ENCODE measurements at regions not wholly inside any gene's neighbourhood (a gene's known extent, or its start where the extent isn't known, plus 50 kb on each side); places are given as distances from the start of the nearest gene placed in this dataset.

- Histone ChIP-seq H3K36me3 (no peaks in the 10 kb centered on the region), H3K27ac (no peak overlapping the region), H3K4me1 (no peaks in the 10 kb centered on the region), H3K27me3 (no peaks in the 10 kb centered on the region), H3K4me3 (no peak overlapping the region), H3K9me3 (peaks cover 0 to 3% (median 0%) of the 10 kb centered on the region in 11 donors)
- DNase-seq (no peak), ATAC-seq (no peak)
- no peak for TF ChIP-seq CTCF (IDR thresholded peaks at IDR 0.05)
- WGBS, 2 donors: 22 to 33% methylated on average over 2 of the region's 2 CpGs
- intact Hi-C loops (cut with DNase I): no loop called here
These were observed 55.3 kb upstream of the SLCO6A1 start for GRCh38 chr5:102554082-102554481.

- TF ChIP-seq CTCF (IDR thresholded peaks at IDR 0.05): peak in 7 of 9 donors; percentile 21 to 51 (median 39)
- Histone ChIP-seq H3K9me3 (no peaks in the 10 kb centered on the region), H3K36me3 (no peaks in the 10 kb centered on the region), H3K27ac (no peak overlapping the region), H3K27me3 (no peaks in the 10 kb centered on the region), H3K4me1 (no peaks in the 10 kb centered on the region), H3K4me3 (no peak overlapping the region)
- ATAC-seq (peak in 1 of 8 donors; percentile 46), DNase-seq (no peak)
- 90 to 100% methylated on average over 1 of the region's 1 CpG for WGBS, 2 donors
- intact Hi-C loops (cut with DNase I): no loop called here
These were observed 55.9 kb upstream of the SLCO6A1 start for GRCh38 chr5:102554728-102555127.

GRCh38 chr5:102561894-102562760 lies 63.3 kb upstream of the SLCO6A1 start:
- DNase-seq (peak; percentile 5 to 11), ATAC-seq (no peak)
- Histone ChIP-seq H3K9me3 (peaks cover 0 to 13% (median 0%) of the 10 kb centered on the region in 11 donors), H3K4me3 (no peak overlapping the region), H3K27ac (no peak overlapping the region), H3K4me1 (no peaks in the 10 kb centered on the region), H3K27me3 (no peaks in the 10 kb centered on the region), H3K36me3 (no peaks in the 10 kb centered on the region)
- intact Hi-C loops (cut with DNase I): no loop called here
- TF ChIP-seq CTCF (IDR thresholded peaks at IDR 0.05): peak; percentile 18 to 56 (median 39)
- 38 to 39% methylated on average over 11 of the region's 11 CpGs for WGBS, 2 donors

- Histone ChIP-seq H3K36me3 (no peaks in the 10 kb centered on the region), H3K9me3 (peaks cover 0 to 9% (median 0%) of the 10 kb centered on the region in 11 donors), H3K27ac (no peak overlapping the region), H3K4me1 (no peaks in the 10 kb centered on the region), H3K4me3 (no peak overlapping the region), H3K27me3 (peaks cover 0 to 3% (median 0%) of the 10 kb centered on the region in 7 donors)
- intact Hi-C loops (cut with DNase I): no loop called here
- WGBS, 2 donors: 65 to 67% methylated on average over 4 of the region's 4 CpGs
- DNase-seq: no peak
- no peak for TF ChIP-seq CTCF (IDR thresholded peaks at IDR 0.05)
- no peak for ATAC-seq
These were observed 71.9 kb upstream of the SLCO6A1 start for GRCh38 chr5:102570747-102571146.
